GM19452 (cell line): ENCODE measurements at regions not wholly inside any gene's neighbourhood (a gene's known extent, or its start where the extent isn't known, plus 50 kb on each side); places are given as distances from the start of the nearest gene placed in this dataset.

Experiments
- ATAC-seq: cut with Tn5 transposase; IDR thresholded peaks from one replicate; pipeline ENCODE4 v1.9.1; 2021; ENCODE audit not compliant: unreplicated experiment

GRCh38 chrX:39206399-39207145 is 405.3 kb downstream of the MID1IP1 start:
- ATAC-seq = no peak

GRCh38 chrX:39211501-39211900 is 410.2 kb downstream of the MID1IP1 start:
- ATAC-seq = no peak

GRCh38 chrX:39212456-39212855 is 411.2 kb downstream of the MID1IP1 start:
- no peak for ATAC-seq

GRCh38 chrX:39214387-39215126 is 413.3 kb downstream of the MID1IP1 start:
- no peak for ATAC-seq

DNA sequence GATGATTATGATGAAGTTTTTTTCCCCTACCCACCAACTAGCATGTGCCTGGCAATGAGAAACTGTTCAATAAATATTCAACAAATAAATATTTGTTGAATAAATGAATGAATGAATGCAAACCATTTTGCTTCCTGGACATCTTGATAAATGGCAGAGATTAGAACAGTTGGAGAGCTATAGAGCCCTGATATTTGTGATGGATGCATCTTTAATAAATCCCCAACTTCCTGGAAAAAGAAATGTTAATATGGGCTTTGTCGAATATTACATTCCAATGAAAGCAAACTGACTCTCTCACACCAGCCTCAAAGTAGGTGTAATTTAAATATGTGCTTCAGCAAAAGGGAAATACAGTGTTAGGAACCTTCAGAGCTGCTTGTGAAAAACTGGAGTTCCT is 419.7 kb downstream of the MID1IP1 start:
- ATAC-seq = no peak

GRCh38 chrX:39222346-39223113 is 421.3 kb downstream of the MID1IP1 start:
- ATAC-seq = no peak

GRCh38 chrX:39226251-39226650 is 425.0 kb downstream of the MID1IP1 start:
- ATAC-seq = no peak

GRCh38 chrX:39227371-39227770 is 426.1 kb downstream of the MID1IP1 start:
- no peak for ATAC-seq

- no peak for ATAC-seq
Observed at GRCh38 chrX:39238006-39238405, 436.7 kb downstream of the MID1IP1 start.

GRCh38 chrX:39242187-39242586 is 440.9 kb downstream of the MID1IP1 start:
- ATAC-seq = no peak

GRCh38 chrX:39244147-39244546 is 442.9 kb downstream of the MID1IP1 start:
- no peak for ATAC-seq

DNA sequence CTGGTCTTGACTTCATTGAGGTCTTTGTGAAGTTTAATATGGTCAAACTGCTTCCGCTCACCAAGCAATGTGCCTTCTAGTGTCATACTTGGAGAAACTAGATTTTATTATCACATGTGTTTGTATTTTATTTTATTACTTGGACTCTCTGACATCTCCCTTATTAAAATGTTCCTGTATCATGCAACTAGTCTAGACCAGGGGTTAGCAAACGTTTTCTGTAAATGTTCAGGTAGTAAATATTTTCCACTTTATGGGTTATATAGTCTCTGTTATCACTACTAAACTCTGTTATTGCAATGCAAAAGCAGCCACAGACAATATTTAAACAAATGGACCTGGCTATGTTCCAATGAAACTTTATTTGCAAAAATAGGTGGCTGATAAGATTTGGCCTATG is 443.8 kb downstream of the MID1IP1 start:
- no peak for ATAC-seq

DNA sequence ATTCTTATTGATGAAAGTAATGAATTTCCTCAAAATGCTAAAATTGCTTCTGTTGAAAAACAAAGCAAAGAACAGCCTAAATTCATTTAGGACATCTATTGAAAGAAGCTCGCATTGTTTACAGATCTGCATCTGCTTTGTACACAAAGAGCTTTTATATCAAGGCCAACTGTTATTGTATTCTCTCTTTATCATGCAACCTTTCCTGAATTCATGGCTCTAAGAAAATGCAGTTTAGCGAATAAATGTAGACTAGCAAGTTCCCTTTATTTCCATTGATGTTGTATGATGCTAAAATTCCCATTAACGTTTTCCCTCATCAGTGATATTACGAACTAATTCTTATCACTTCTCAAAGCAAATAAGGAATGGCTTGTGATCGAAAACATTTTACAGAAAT is 446.3 kb downstream of the MID1IP1 start:
- ATAC-seq = no peak

DNA sequence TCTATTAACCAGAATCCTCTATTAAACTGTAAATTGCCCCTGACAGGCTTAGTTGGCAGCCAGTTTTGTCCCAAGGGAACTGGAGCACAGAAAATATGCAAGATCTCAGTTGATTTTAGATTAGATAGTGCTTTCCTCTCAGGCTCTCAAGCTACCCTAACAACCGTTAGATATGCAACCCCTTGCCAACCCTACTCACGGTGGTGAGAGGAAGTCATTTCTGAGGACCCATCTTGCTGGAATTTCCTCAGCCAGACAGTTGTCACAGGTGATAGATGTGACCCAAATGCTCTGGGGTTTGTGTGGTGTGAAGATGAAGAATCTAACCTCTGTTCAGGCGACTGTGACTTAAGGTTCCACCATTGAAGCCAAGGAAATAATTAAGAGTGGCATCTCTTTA is 447.1 kb downstream of the MID1IP1 start:
- no peak for ATAC-seq

DNA sequence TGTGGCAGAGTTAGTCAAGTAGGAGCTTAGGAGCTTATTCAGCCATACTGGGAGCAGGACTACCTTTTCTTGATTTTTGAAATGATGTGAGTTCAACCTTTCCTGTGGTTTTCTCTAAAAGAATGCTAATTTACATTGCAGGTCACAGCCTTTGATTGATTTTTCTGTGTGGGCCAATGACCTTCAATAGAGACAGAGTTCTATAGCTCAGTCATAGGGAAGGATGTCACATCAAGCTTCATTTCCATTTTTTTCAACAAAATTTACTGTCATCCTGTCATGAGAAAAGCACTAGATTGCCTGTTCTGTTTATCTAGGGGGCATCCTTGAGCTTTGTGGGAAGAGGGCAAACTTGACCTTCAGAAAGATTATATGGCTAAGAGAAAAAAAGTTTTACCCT is 448.7 kb downstream of the MID1IP1 start:
- no peak for ATAC-seq

GRCh38 chrX:39251995-39252394 is 450.7 kb downstream of the MID1IP1 start:
- ATAC-seq = no peak

DNA sequence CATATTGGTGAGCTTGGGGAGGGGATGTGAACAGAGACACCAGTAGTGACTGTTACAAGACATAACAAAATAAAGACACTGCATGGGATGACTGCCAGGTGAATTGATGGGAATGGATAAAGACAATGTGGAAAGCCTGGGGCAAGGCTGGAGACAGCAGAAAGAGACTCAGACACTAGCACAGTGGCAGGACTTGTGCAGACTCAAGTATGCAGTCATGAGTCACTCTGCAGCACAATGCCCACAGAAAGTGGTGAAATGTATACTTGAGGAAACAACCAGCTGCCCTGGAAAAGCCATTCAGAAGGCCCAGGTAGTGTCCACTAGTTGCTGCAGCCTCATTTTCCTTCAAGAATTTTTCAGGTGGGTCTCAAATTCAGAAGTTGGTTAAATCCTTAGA is 452.3 kb downstream of the MID1IP1 start:
- ATAC-seq = no peak

- ATAC-seq = no peak
Observed at GRCh38 chrX:39258331-39258730, 457.1 kb downstream of the MID1IP1 start.

DNA sequence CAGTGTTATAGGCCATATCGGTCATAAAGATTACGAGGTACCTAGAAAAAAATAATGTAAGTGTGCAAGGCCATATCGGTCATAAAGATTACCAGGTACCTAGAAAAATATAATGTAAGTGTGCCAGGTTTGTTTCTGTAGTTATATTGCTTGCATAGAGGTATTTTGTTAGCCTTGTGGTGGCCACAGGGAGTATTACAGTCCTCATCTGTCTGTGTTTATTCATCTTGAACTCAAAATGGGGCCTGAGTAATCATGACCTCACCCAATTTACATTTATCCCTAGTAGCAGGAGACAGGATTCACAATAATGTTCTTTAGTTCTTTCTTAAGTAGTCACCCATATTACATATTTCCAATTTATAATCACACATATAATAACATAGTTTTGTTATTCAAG is 459.7 kb downstream of the MID1IP1 start:
- ATAC-seq = no peak

GRCh38 chrX:39261446-39262147 is 460.3 kb downstream of the MID1IP1 start:
- ATAC-seq = no peak

DNA sequence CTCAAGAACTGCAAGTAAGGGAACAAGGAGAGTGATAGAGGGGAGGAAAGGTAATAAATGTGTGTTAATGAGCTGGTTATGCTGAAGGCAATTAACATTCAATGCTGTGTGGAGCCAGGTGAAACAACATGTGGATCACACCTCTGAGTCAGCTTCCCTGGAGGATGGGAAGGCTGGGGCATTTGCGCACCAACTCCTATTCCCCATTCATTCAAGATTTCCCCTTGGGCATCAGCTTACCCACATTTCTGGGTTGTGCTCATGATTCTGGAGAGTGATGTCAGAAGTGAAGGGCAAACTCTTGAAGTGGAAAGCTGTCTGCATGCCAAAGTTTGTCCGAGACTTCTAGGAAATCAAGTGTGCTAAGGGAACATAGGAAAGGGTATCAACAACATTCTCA is 461.4 kb downstream of the MID1IP1 start:
- no peak for ATAC-seq
